CD14-positive monocyte (primary cell): ENCODE measurements at regions not wholly inside any gene's neighbourhood (a gene's known extent, or its start where the extent isn't known, plus 50 kb on each side); places are given as distances from the start of the nearest gene placed in this dataset.
"Not testable (repeated sequence)": the region's sequence is repeated elsewhere in the genome, so short reads cannot be mapped to it uniquely, and the experiment has no call there.

Experiments
- DNase-seq, 3 donors: peaks; one replicate each; pipeline ENCODE4 v3.0.0-alpha.2; 2011 to 2022
- H2AFZ ChIP-seq: 2 replicates; pipeline ENCODE4 v1.6.0; 2012; ENCODE audit warnings: mild to moderate bottlenecking, low read depth, low read length, inconsistent platforms; ENCODE audit not compliant: insufficient read depth, poor library complexity, severe bottlenecking
- H3K27ac ChIP-seq, 2 donors: 1 replicate in 1 of 2; 2 replicates in 1 of 2; pipeline ENCODE4 v1.5.1; 2012 to 2013; ENCODE audit warnings: low read length in 2 of 2, control low read depth in 1 of 2, inconsistent platforms in 1 of 2, low read depth in 1 of 2, mild to moderate bottlenecking in 1 of 2
- H3K27me3 ChIP-seq, 2 donors: one replicate each; pipeline versions ENCODE4 v1.6.0 to v1.6.1; 2011 to 2013; ENCODE audit warnings: low read length in 2 of 2; ENCODE audit not compliant: control insufficient read depth in 2 of 2, insufficient read depth in 2 of 2
- H3K36me3 ChIP-seq, 2 donors: replicated peaks in 1 of 2; 1 replicate in 1 of 2; 2 replicates in 1 of 2; pipeline versions ENCODE4 v1.5.1 to v1.6.1; 2012 to 2013; ENCODE audit warnings: low read length in 2 of 2, control low read depth in 1 of 2, inconsistent platforms in 1 of 2, mild to moderate bottlenecking in 1 of 2; ENCODE audit not compliant: insufficient read depth in 2 of 2, control insufficient read depth in 1 of 2
- H3K4me1 ChIP-seq, 2 donors: 1 replicate in 1 of 2; 2 replicates in 1 of 2; pipeline versions ENCODE4 v1.5.1 to v1.6.1; 2012 to 2013; ENCODE audit warnings: low read length in 2 of 2, control low read depth in 1 of 2, inconsistent platforms in 1 of 2, mild to moderate bottlenecking in 1 of 2, moderate library complexity in 1 of 2; ENCODE audit not compliant: insufficient read depth in 2 of 2, control insufficient read depth in 1 of 2
- H3K4me2 ChIP-seq: replicated peaks from 2 replicates; pipeline ENCODE3; 2012; ENCODE audit warnings: low read length, moderate library complexity, mild to moderate bottlenecking; ENCODE audit not compliant: poor library complexity, severe bottlenecking; ENCODE audit errors: extremely low read depth
- H3K4me3 ChIP-seq, 3 experiments: fragments of 200-600 bp in 1 of 3; sonication (generic) in 1 of 3; replicated peaks in 1 of 3; 1 replicate in 2 of 3; 2 replicates in 1 of 3; pipeline ENCODE4 v1.5.1; 2011 to 2013; ENCODE audit warnings: low read length in 3 of 3, mild to moderate bottlenecking in 3 of 3, control low read depth in 2 of 3, low read depth in 2 of 3, inconsistent platforms in 1 of 3, moderate library complexity in 1 of 3
- H3K79me2 ChIP-seq: 2 replicates; pipeline ENCODE4 v1.6.0; 2012; ENCODE audit warnings: mild to moderate bottlenecking, control low read depth, inconsistent platforms, low read length, moderate library complexity; ENCODE audit not compliant: insufficient read depth
- H3K9ac ChIP-seq: 2 replicates; pipeline ENCODE4 v1.6.0; 2017; ENCODE audit warnings: low read length, mild to moderate bottlenecking; ENCODE audit not compliant: insufficient read depth, poor library complexity, severe bottlenecking
- H3K9me3 ChIP-seq, 2 donors: replicated peaks in 1 of 2; 1 replicate in 1 of 2; 2 replicates in 1 of 2; pipeline versions ENCODE4 v1.5.1 to v1.6.1; 2012 to 2013; ENCODE audit warnings: low read length in 2 of 2, control low read depth in 1 of 2; ENCODE audit not compliant: control insufficient read depth in 1 of 2, insufficient read depth in 1 of 2
- H4K20me1 ChIP-seq: 2 replicates; pipeline ENCODE4 v1.6.0; 2012; ENCODE audit warnings: mild to moderate bottlenecking, low read length, control low read depth, moderate library complexity; ENCODE audit not compliant: insufficient read depth
- H3K27ac Mint-ChIP-seq, 7 donors: one replicate each; pipeline ENCODE4 v1.8.0; 2020; ENCODE audit warnings: mild to moderate bottlenecking in 7 of 7, mixed read lengths in 7 of 7, moderate library complexity in 6 of 7, inconsistent platforms in 2 of 7
- H3K27me3 Mint-ChIP-seq, 3 donors: one replicate each; pipeline ENCODE4 v1.8.0; 2021 to 2022; ENCODE audit warnings: low read depth in 3 of 3, mild to moderate bottlenecking in 3 of 3, mixed read lengths in 3 of 3, moderate library complexity in 3 of 3, inconsistent platforms in 1 of 3
- H3K36me3 Mint-ChIP-seq, 2 donors: one replicate each; pipeline ENCODE4 v1.8.0; 2020; ENCODE audit warnings: mixed read lengths in 2 of 2, inconsistent platforms in 1 of 2, mild to moderate bottlenecking in 1 of 2
- H3K4me1 Mint-ChIP-seq: one replicate; pipeline ENCODE4 v1.8.0; 2020; ENCODE audit warnings: mild to moderate bottlenecking, mixed read lengths
- H3K4me3 Mint-ChIP-seq, 2 donors: one replicate each; pipeline ENCODE4 v1.8.0; 2020; ENCODE audit warnings: mild to moderate bottlenecking in 2 of 2, mixed read lengths in 2 of 2, moderate library complexity in 1 of 2
- H3K9me3 Mint-ChIP-seq, 7 donors: one replicate each; pipeline ENCODE4 v1.8.0; 2020 to 2022; ENCODE audit warnings: mixed read lengths in 7 of 7, mild to moderate bottlenecking in 6 of 7, moderate library complexity in 6 of 7, inconsistent platforms in 2 of 7
- CTCF ChIP-seq: fragments of 200-600 bp; IDR thresholded peaks from one replicate; pipeline ENCODE4 v1.8.0; 2022; ENCODE audit warnings: antibody characterized with exemption, mild to moderate bottlenecking
- WGBS: methylation state at CpG from one replicate; pipeline ENCODE4 v1.1.5; 2013; ENCODE audit warnings: missing lambda C conversion rate; ENCODE audit not compliant: insufficient coverage; 5-methylcytosine and 5-hydroxymethylcytosine counted together
- intact Hi-C, 2 donors: fragments of 100-400 bp; cut with micrococcal nuclease; formaldehyde crosslinking; loops; one replicate each; pipeline versions ENCODE4 v1.15.0 to v1.15.1; 2023

- H3K27ac Mint-ChIP-seq = no peak overlapping the region
- TF ChIP-seq CTCF = no peak
Measured at GRCh38 chr15:24318981-24319380, 356.6 kb upstream of the NPAP1 start.

GRCh38 chr15:24324096-24324495, 351.5 kb upstream of the NPAP1 start:
- WGBS = 20% methylated on average over 1 of the region's 5 CpGs
- H3K27me3 Mint-ChIP-seq, H2AFZ ChIP-seq, H3K36me3 Mint-ChIP-seq, H3K27me3 ChIP-seq, H3K27ac Mint-ChIP-seq, H3K4me2 ChIP-seq, H3K4me3 ChIP-seq, H3K4me3 Mint-ChIP-seq, H3K27ac ChIP-seq, H3K9me3 ChIP-seq, H3K79me2 ChIP-seq, DNase-seq, intact Hi-C loops, H3K36me3 ChIP-seq, H4K20me1 ChIP-seq, H3K9ac ChIP-seq, H3K4me1 ChIP-seq, H3K4me1 Mint-ChIP-seq: not testable (repeated sequence)
- H3K9me3 Mint-ChIP-seq = peaks cover 0 to 10% (median 0%) of the 10 kb centered on the region in 7 donors

More at GRCh38 chr15:24318981-24319380, 356.6 kb upstream of the NPAP1 start:
- Histone ChIP-seq H3K27ac (no peak overlapping the region), H4K20me1 (no peaks in the 10 kb centered on the region), H3K4me1 (no peaks in the 10 kb centered on the region), H3K36me3 (no peaks in the 10 kb centered on the region), H2AFZ (no peak overlapping the region), H3K4me2 (no peak overlapping the region), H3K9me3 (no peaks in the 10 kb centered on the region), H3K79me2 (no peaks in the 10 kb centered on the region), H3K27me3 (no peaks in the 10 kb centered on the region), H3K9ac (no peak overlapping the region), H3K4me3 (no peak overlapping the region)
- no peaks in the 10 kb centered on the region for H3K36me3 Mint-ChIP-seq
- H3K27me3 Mint-ChIP-seq = peaks cover 0 to 2% (median 0%) of the 10 kb centered on the region in 3 donors
- no peak overlapping the region for H3K4me3 Mint-ChIP-seq
- DNase-seq = no peak
- intact Hi-C loops = no loop called here
- peaks cover 0 to 6% (median 3%) of the 10 kb centered on the region in 7 donors for H3K9me3 Mint-ChIP-seq
- no peaks in the 10 kb centered on the region for H3K4me1 Mint-ChIP-seq

- H3K27ac Mint-ChIP-seq, H3K9ac ChIP-seq, H3K4me3 Mint-ChIP-seq, DNase-seq, H3K4me1 ChIP-seq, H3K4me2 ChIP-seq, H3K36me3 ChIP-seq, H3K9me3 ChIP-seq, H3K27me3 ChIP-seq, H3K4me3 ChIP-seq, H3K27ac ChIP-seq, H4K20me1 ChIP-seq, intact Hi-C loops, H3K79me2 ChIP-seq, H2AFZ ChIP-seq, H3K36me3 Mint-ChIP-seq, H3K27me3 Mint-ChIP-seq, H3K4me1 Mint-ChIP-seq: not testable (repeated sequence)
- peaks cover 0 to 10% (median 0%) of the 10 kb centered on the region in 7 donors for H3K9me3 Mint-ChIP-seq
- 80% methylated on average over 1 of the region's 1 CpG for WGBS
Measured at GRCh38 chr15:24326513-24326912, 349.1 kb upstream of the NPAP1 start.

GRCh38 chr15:24331964-24332363, 343.6 kb upstream of the NPAP1 start:
- H3K4me2 ChIP-seq, H3K9ac ChIP-seq, H3K36me3 ChIP-seq, H3K27ac ChIP-seq, DNase-seq, H3K27ac Mint-ChIP-seq, H2AFZ ChIP-seq, H3K36me3 Mint-ChIP-seq, H3K4me3 ChIP-seq, H3K79me2 ChIP-seq, H3K4me1 Mint-ChIP-seq, intact Hi-C loops, H3K27me3 Mint-ChIP-seq, H3K27me3 ChIP-seq, H3K4me3 Mint-ChIP-seq, H3K4me1 ChIP-seq, H4K20me1 ChIP-seq: not testable (repeated sequence)
- H3K9me3 ChIP-seq = peaks cover 9 to 12% of the 10 kb centered on the region in 2 donors
- 67% methylated on average over 1 of the region's 9 CpGs for WGBS
- peaks cover 4 to 18% (median 13%) of the 10 kb centered on the region in 7 donors for H3K9me3 Mint-ChIP-seq
